ENCODE measurements at regions not wholly inside any gene's neighbourhood (a gene's known extent, or its start where the extent isn't known, plus 50 kb on each side); places are given as distances from the start of the nearest gene placed in this dataset.

GRCh38 chr11:111194860-111195568, 50.5 kb upstream of the POU2AF2 start:
- DNase-seq, result no peak

- no peak for DNase-seq
Observed at GRCh38 chr11:111193924-111194490, 51.5 kb upstream of the POU2AF2 start.

DNA sequence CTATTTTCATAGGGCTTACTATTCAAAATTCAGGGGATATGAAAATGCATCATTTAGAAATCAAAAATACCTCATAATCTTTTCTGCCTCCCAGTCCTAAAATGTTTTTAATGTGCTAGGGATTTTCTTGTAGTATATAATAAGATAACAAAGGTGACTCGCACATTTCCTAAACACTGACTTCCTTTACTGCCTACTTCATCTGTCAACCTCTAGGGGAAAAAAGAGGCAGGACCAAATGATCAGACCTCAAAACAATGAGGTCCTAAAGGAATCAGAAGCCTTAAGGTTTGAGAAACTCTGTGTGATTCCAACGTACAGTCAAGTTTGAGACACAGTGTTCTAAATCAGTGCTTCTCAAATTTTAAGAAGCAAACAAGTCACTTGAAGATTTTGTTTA, 56.1 kb upstream of the POU2AF2 start:
- no peak for DNase-seq

DNA sequence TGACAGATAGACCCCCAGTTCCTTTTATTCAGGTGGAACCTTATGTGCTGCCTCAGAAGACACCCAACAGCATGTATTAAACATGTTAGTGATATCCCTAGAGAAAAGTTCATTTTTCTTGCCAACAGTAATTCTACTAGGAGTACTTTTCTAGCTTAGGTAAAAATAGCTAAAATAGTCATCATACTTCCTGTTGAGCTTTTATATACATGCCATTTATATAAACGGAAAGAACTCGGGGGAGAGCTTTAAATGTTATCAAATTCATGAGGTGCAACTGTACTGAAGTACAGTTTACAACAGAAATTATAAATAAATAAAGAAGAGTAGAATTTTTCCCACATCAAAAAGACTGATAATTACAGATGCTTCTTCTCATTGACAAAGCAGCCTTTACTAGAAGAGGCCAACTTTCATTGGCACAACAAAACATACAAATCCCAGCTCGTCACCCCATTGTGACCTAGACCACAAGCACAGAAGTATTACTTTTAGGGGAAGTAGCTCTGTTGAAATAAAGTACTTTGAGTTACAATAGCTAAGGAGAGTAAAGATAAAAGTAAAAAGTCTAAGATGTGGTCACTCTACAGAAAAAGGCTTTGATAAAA, 59.1 kb upstream of the POU2AF2 start:
- no peak for DNase-seq

DNA sequence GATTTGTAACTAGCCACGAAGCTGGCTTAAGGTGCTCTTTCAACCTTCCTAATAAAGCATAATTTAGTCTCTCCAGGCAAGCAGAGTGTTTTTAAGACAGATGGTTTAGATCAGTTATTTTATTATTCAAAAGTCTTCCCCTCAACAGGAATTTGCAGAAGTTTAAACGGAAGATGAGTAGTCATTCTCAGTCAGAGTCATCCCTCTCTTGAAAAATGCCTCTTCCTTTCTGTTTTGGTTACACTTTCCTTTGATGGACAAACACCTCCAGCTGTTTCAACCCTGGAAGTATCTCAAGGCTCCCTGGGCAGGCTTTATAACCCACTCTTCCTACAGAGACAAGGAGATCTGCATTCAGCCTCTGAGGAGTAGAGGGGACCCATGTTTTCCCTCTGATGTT, 60.3 kb upstream of the POU2AF2 start:
- DNase-seq, result no peak

DNA sequence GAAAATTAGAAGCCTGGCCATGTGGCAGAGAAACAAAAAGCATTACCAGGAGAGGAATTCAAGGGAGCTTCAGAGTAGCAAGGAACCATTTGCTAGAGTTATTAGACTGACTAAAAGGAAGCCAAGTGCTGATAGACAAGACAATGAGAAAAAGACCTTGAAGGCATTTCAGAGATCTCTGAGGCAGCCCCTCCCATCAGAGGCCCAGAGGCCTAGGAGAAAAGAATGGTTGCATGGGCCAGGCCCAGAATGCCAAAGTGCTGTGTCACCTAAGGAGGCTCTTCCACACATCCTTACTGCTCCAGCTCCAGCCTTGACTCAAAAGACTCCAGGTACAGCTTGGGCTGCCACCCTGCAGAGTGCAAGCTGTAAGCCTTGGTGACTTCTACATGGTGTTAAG, 61.8 kb upstream of the POU2AF2 start:
- DNase-seq, result no peak

DNA sequence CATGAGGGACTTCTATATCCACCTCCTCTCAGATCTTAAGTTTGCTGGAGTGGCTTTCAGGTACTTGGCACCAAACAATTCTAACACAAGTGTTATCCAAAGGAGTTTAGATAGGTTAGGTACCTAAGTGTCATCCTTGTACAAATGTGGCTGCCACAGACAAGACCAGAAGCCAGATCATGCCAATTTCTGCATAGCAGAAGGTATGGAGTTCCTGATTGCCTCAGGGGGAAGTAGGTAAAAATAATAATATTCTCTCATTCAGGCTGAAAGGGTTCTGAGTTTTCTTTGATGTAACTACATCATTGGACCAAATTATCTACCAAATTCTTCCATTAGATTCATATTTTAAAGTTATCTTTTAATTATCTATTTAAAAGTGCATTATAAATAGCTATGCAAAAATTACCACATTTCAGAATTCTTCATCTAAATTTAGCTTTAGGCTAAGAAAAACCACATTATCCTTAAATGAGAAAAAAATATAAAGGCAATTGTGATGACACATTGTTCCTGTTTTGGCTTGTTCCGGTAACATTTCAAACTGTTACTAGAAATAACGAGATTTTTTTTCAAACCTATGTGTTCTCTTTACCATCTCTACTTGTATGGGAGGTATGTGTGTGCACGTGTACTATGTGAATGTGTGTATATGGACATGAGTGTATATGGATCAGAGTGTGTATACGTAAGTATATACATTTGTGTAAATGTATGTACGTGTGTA, 66.2 kb upstream of the POU2AF2 start:
- no peak for DNase-seq

GRCh38 chr11:111177037-111177871, 68.3 kb upstream of the POU2AF2 start:
- DNase-seq, result peak; percentile 64

- DNase-seq, result no peak
Observed at GRCh38 chr11:111176603-111177002, 68.9 kb upstream of the POU2AF2 start.

GRCh38 chr11:111173221-111173620, 72.3 kb upstream of the POU2AF2 start:
- no peak for DNase-seq

- DNase-seq, result no peak
Observed at GRCh38 chr11:111172321-111172862, 73.1 kb upstream of the POU2AF2 start.

- DNase-seq, result no peak
Observed at GRCh38 chr11:111170761-111171379, 74.7 kb upstream of the POU2AF2 start.

GRCh38 chr11:111169367-111169766, 76.2 kb upstream of the POU2AF2 start:
- DNase-seq, result no peak

DNA sequence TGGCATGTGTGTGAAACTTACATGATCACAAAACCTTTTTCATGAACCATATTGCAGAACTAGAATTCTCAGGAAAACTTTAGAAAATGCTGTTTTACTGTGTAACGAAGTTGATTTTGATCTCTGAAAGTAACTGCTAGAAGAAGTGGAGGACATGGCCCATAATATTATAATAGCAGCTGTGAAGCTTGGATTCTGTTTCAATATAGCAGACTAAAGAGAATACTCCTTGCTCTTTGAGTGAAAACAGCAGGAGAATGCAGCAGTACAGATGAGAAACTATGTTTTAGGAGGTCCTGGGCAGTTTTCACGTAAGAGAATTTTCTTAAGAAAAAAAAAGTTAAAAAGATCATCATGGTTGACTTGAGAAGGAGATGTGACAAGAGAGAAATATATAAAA, 76.7 kb upstream of the POU2AF2 start:
- DNase-seq, result no peak

GRCh38 chr11:111167666-111168065, 77.9 kb upstream of the POU2AF2 start:
- no peak for DNase-seq

DNA sequence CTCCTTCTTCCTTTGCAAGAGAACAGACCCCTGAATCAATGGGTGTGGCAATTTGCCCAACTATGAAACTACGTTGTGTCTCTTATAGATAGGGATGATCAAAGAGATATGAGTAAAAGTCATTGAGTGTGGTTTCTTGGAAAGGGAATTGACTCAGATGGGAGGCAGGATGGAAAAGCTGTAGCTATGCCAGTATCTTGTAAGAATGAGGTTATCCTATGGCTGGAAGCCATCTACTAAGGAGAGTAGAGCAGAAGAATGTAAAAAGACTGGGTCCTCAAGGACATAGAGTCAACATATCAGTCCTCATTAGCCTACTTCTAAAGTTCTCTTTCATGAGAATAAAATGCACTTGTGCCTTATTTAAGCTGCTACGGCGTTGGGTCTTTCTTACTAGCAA, 78.9 kb upstream of the POU2AF2 start:
- DNase-seq, result no peak

GRCh38 chr11:111162305-111162704, 83.2 kb upstream of the POU2AF2 start:
- no peak for DNase-seq

DNA sequence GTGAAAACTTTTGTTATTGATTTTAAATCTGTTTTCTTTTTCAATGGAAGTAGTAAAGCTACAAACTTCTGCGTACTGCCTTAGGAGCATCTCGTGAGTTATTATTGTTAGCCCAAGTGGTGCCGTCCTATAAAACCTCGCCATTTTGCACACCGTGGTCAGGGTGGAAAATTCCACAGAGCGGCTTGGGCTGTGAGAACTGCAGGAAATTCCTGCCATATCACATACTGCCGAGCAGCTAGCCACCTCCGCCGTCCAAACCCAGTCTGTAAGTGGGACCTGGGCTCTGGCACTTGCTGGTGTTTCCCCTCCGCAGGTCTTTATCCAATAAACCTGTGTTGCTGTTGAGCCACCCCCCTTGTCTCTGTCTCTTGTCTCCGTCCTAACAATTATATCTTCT, 88.0 kb upstream of the POU2AF2 start:
- no peak for DNase-seq

DNA sequence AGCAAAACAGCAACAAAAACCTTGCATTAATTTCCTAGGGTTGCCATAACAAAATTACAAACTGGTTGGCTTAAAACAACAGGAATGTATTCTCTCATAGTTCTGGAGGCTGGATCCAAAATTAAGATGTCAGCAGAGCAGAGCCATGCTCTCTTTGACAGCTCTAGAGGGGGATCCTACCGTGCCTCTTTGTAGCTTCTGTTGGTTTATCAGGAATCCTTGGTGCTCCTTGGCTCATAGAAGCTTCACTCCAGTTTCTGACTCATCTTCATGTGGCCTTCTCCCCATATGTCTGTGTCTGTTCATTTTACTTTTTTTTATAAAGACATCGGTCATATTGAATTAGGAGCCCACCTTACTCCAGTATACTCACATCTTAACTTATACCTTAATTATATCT, 90.5 kb upstream of the POU2AF2 start:
- DNase-seq, result no peak

DNA sequence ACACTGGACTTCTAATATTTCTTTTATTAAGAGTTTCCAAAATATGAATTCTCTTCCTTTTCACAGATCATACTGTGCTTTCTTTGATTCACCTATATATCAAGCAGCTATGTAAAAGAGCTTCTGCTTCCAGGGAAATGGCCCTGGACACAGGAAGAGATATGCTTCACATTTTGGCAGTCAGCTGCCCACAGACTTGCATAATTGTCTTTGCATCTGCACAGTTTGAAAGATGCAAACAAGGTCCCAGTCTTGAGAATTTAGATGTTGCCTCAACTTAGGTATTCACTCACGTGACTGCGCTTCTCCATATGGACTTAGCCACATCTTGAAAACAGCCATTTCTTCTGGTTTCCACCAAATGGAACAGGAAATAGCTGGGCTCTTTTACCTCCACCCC, 92.3 kb upstream of the POU2AF2 start:
- DNase-seq, result no peak

DNA sequence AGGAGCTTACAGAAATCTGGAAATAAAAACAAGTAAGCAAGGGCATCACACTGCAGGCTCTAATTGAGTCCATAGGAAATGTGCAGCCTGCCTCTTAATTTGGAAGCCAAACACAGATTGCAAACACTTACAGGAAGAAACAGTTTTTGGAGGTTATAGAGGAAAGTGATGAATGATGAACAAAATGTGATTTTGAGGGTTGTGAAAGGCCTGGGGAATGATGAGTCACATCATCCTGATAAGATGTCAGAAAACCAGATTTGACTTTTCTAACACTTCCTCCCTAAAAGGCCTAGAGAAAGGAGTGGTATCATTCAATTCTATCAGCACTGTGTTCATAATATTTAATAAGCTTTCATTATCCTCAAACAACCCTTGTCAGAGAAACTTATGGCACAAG, 96.6 kb upstream of the POU2AF2 start:
- no peak for DNase-seq

DNA sequence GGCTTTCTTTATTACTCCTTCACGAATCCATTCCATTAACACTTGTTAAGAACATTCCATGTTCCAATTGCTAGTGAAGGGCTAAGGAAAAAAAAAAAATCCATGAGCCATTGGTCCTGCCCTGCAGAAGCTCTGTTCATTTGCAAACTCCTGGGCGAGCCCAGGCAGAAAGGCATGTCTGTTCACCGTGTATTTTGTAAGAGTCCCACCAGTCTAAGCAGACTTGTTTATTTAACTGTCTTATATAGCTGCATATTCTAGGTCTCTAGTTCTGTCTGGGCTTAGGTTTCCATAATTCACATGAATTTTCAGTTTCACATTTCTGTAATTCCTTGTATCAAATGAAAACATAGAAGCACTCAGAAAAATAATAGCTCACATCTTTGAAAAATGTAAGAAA, 97.4 kb upstream of the POU2AF2 start:
- no peak for DNase-seq
